GM12878 (cell line): ENCODE measurements at regions not wholly inside any gene's neighbourhood (a gene's known extent, or its start where the extent isn't known, plus 50 kb on each side); places are given as distances from the start of the nearest gene placed in this dataset.
"Not testable (repeated sequence)": the region's sequence is repeated elsewhere in the genome, so short reads cannot be mapped to it uniquely, and the experiment has no call there.

Experiments used
- ATAC-seq: fragments of 200-7000 bp; cut with Tn5 transposase; 3 replicates; pipeline ENCODE4 v1.9.1; 2020; ENCODE audit warnings: mild to moderate bottlenecking, moderate library complexity
- BruUV-seq: library from RNA; stranded (reverse); fragments of 400-500 nt; replicated peaks from 2 replicates; lab custom pipeline; 2021; lab: Mats Ljungman, UMichigan
- CTCF ChIA-PET: fragments of 300-600 bp; sonication (Branson Sonifier 250); formaldehyde crosslinking; extraction: SDS; loops from one replicate; lab custom pipeline; 2021; ENCODE audit warnings: inconsistent platforms; lab: Yijun Ruan, JAX
- POLR2A ChIA-PET: fragments of 350-600 bp; formaldehyde crosslinking; extraction: SDS; loops from one replicate; lab custom pipeline; 2021; ENCODE audit warnings: inconsistent platforms; lab: Charles Lee
- RAD21 ChIA-PET: fragments of 300-600 bp; sonication (Branson Sonifier 250); formaldehyde crosslinking; loops from one replicate; lab custom pipeline; 2023; ENCODE audit warnings: antibody characterized with exemption; ENCODE audit not compliant: unreplicated experiment; lab: Charles Lee
- SMC1A ChIA-PET: fragments of 300-600 bp; sonication (Branson Sonifier 250); formaldehyde crosslinking; loops from one replicate; lab custom pipeline; 2023; ENCODE audit not compliant: unreplicated experiment, uncharacterized antibody; lab: Charles Lee
- DNase-seq: peaks from one replicate; pipeline ENCODE4 v3.0.0-alpha.2; 2011; ENCODE audit warnings: low read depth, low spot score
- FAIRE-seq: peaks from 3 replicates; lab custom pipeline; 2011; peaks lifted over from hg19 to GRCh38; lab: Jason Lieb, UNC
- H2AFZ ChIP-seq: 2 replicates; pipeline ENCODE4 v1.6.0; 2011; ENCODE audit warnings: low read depth, low read length, control low read depth; ENCODE audit not compliant: control insufficient read depth
- H3K27ac ChIP-seq: 2 replicates; pipeline ENCODE4 v1.5.1; 2011; ENCODE audit warnings: control low read depth; ENCODE audit not compliant: control insufficient read depth, insufficient read depth
- H3K27me3 ChIP-seq, 2 experiments: replicated peaks in 1 of 2; 2 replicates each; pipeline versions ENCODE4 v1.6.0 to v1.6.1; 2011; ENCODE audit warnings: low read length in 1 of 2; ENCODE audit not compliant: control insufficient read depth in 2 of 2, insufficient read depth in 2 of 2
- H3K36me3 ChIP-seq, 2 experiments: 2 replicates each; pipeline ENCODE4 v1.5.1; 2011; ENCODE audit warnings: low read length in 1 of 2; ENCODE audit not compliant: control insufficient read depth in 2 of 2, insufficient read depth in 2 of 2
- H3K4me1 ChIP-seq: 2 replicates; pipeline ENCODE4 v1.6.1; 2011; ENCODE audit warnings: mild to moderate bottlenecking, low read length, moderate library complexity, mixed read lengths; ENCODE audit not compliant: control insufficient read depth, insufficient read depth
- H3K4me2 ChIP-seq: 2 replicates; pipeline ENCODE4 v1.6.0; 2011; ENCODE audit warnings: control low read depth; ENCODE audit not compliant: control insufficient read depth, insufficient read depth
- H3K4me3 ChIP-seq: fragments of 200-600 bp; sonication (generic); 2 replicates; pipeline ENCODE4 v1.5.1; 2016
- H3K79me2 ChIP-seq: 2 replicates; pipeline ENCODE4 v1.6.0; 2011; ENCODE audit warnings: low read length; ENCODE audit not compliant: control insufficient read depth, insufficient read depth
- H3K9ac ChIP-seq: 2 replicates; pipeline ENCODE4 v1.8.0; 2011; ENCODE audit warnings: low read length, control low read depth, mixed read lengths; ENCODE audit not compliant: control insufficient read depth, insufficient read depth
- H3K9me3 ChIP-seq: replicated peaks from 3 replicates; pipeline ENCODE4 v1.5.1; 2011; ENCODE audit warnings: mild to moderate bottlenecking, low read length; ENCODE audit not compliant: control insufficient read depth, insufficient read depth
- H4K20me1 ChIP-seq: 2 replicates; pipeline ENCODE4 v1.6.0; 2011; ENCODE audit not compliant: control insufficient read depth, insufficient read depth
- CTCF ChIP-seq, 3 experiments: IDR thresholded peaks in 2 of 3; conservative IDR thresholded peaks in 1 of 3; 2 replicates each; pipeline ENCODE4 v1.5.1; 2011; ENCODE audit warnings: low read depth in 3 of 3, low read length in 3 of 3, mild to moderate bottlenecking in 3 of 3, control low read depth in 2 of 3, moderate library complexity in 2 of 3, inconsistent platforms in 1 of 3, mixed read lengths in 1 of 3; ENCODE audit not compliant: control insufficient read depth in 2 of 3, insufficient read depth in 1 of 3; ENCODE audit errors: extremely low read depth in 1 of 3
- RAD21 ChIP-seq: IDR thresholded peaks from 2 replicates; pipeline ENCODE4 v1.6.1; 2011; ENCODE audit warnings: mild to moderate bottlenecking, low read depth, low read length, moderate library complexity; ENCODE audit not compliant: insufficient read depth
- SMC3 ChIP-seq: IDR thresholded peaks from 2 replicates; pipeline ENCODE4 v1.6.1; 2011; ENCODE audit warnings: low read length, improper control_type of control experiment, borderline replicate concordance
- TCF12 ChIP-seq: IDR thresholded peaks from 2 replicates; pipeline ENCODE4 v1.6.1; 2011; ENCODE audit warnings: low read depth, mild to moderate bottlenecking, low read length
- TCF3 ChIP-seq: IDR thresholded peaks from 2 replicates; pipeline ENCODE4 v1.6.1; 2012; ENCODE audit warnings: low read depth, mild to moderate bottlenecking, low read length, borderline replicate concordance; ENCODE audit not compliant: insufficient read depth
- WGBS: methylation state at CpG from one replicate; pipeline ENCODE4 v1.1.6; 2016; ENCODE audit warnings: low lambda C conversion rate; ENCODE audit not compliant: insufficient replicate concordance, insufficient coverage; ENCODE audit errors: missing lambda C conversion rate; 5-methylcytosine and 5-hydroxymethylcytosine counted together
- in situ Hi-C: fragments of 300-500 bp; cut with MboI; formaldehyde crosslinking; loops from 9 replicates; pipeline ENCODE4 v1.14.3; 2018; ENCODE audit warnings: mixed read lengths
- intact Hi-C: fragments of 100-400 bp; cut with micrococcal nuclease; formaldehyde crosslinking; loops from one replicate; pipeline ENCODE4 v1.14.2; 2022; ENCODE audit not compliant: unreplicated experiment

- 0 out of 2 replicates have a peak, but pooled peaks have one; percentile 16 for TF ChIP-seq TCF3
- 0 out of 2 replicates have a peak, but pooled peaks have one; percentile 35 for TF ChIP-seq TCF12
- peak; percentile 41 for TF ChIP-seq RAD21
- peak; percentile 45; the same call in 1 of the 2 replicates for TF ChIP-seq SMC3
- TF ChIP-seq CTCF (IDR thresholded peaks at IDR 0.05 in 2 of 3, conservative IDR thresholded peaks at IDR 0.05 in 1 of 3; ENCODE audit: control insufficient read depth in 2 of 3, extremely low read depth in 1 of 3, insufficient read depth in 1 of 3, low read depth in 3 of 3, low read length in 3 of 3) = peak; percentile 12 to 19 (median 13); a peak in 3 of 6 replicates
- SMC1A ChIA-PET, H3K27me3 ChIP-seq, intact Hi-C loops, H3K9ac ChIP-seq, H3K36me3 ChIP-seq, BruUV-seq, DNase-seq, H3K27ac ChIP-seq, H4K20me1 ChIP-seq, H3K9me3 ChIP-seq, H3K79me2 ChIP-seq, CTCF ChIA-PET, FAIRE-seq, H3K4me3 ChIP-seq, H2AFZ ChIP-seq, POLR2A ChIA-PET: not testable (repeated sequence)
- Histone ChIP-seq H3K4me1 (peaks cover 24% of the 10 kb centered on the region), H3K4me2 (0 out of 2 replicates have a peak overlapping the region, but pooled peaks have one; percentile 7)
- RAD21 ChIA-PET = interaction anchor here (0.6 kb wide), 1 partner anchor 1489 kb away, joined by 4 read pairs; no protein-coding TSS in a partner anchor
- WGBS = 19% methylated on average over 5 of the region's 5 CpGs
- peak; percentile 65 for ATAC-seq
- in situ Hi-C loops = loop anchor here (10.0 kb wide), 1 partner anchor 119 kb away; no protein-coding TSS in a partner anchor
These were observed 59.3 kb downstream of the TMEM121 start for GRCh38 chr14:105585722-105586121.
